ENCODE measurements at regions not wholly inside any gene's neighbourhood (a gene's known extent, or its start where the extent isn't known, plus 50 kb on each side); places are given as distances from the start of the nearest gene placed in this dataset.

- no peak for ATAC-seq (ENCODE audit: low read depth)
- H3K27me3 ChIP-seq (ENCODE audit: insufficient read depth, poor library complexity, severe bottlenecking) = no peaks in the 10 kb centered on the region
Observed at GRCh38 chr2:144832048-144832447, 312.1 kb upstream of the ZEB2 start.

DNA sequence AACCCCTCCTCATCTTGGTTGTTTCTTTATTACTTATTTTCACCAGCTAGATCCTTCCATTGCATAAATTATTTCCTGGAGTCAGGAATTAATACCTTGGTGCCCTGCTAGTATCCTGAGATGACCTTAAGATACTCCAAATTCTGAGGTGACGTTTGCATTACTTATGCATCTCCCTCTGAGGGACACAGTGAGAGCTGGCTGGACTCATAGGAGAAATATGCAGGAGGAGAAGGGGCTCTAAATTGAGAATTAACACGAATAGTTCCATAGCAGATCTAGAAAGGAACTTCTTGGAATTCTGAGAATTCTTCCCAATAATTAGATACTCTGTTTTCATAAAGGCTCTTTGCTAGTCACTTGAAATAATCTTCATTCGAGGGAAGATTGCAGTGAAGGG is 310.6 kb upstream of the ZEB2 start:
- H3K36me3 ChIP-seq (ENCODE audit: low read depth) = no peaks in the 10 kb centered on the region
- no peak for TF ChIP-seq CTCF (IDR thresholded peaks at IDR 0.05; ENCODE audit: poor library complexity, severe bottlenecking)
- no peak for DNase-seq (ENCODE audit: low spot score)
- no peak overlapping the region for H3K4me3 ChIP-seq (ENCODE audit: severe bottlenecking)
- ATAC-seq (ENCODE audit: low read depth) = no peak
- H3K27me3 ChIP-seq (ENCODE audit: insufficient read depth, poor library complexity, severe bottlenecking) = no peaks in the 10 kb centered on the region
- no peaks in the 10 kb centered on the region for H3K9me3 ChIP-seq (ENCODE audit: severe bottlenecking)
- H3K27ac ChIP-seq (ENCODE audit: poor library complexity, severe bottlenecking) = no peak overlapping the region
- H3K4me1 ChIP-seq (ENCODE audit: insufficient read depth, poor library complexity, severe bottlenecking) = peaks cover 13% of the 10 kb centered on the region

More at GRCh38 chr2:144832048-144832447, 312.1 kb upstream of the ZEB2 start:
- DNase-seq (ENCODE audit: low spot score) = no peak
- H3K4me1 ChIP-seq (ENCODE audit: insufficient read depth, poor library complexity, severe bottlenecking) = peaks cover 19% of the 10 kb centered on the region
- no peaks in the 10 kb centered on the region for H3K9me3 ChIP-seq (ENCODE audit: severe bottlenecking)
- H3K36me3 ChIP-seq (ENCODE audit: low read depth) = no peaks in the 10 kb centered on the region
- H3K4me3 ChIP-seq (ENCODE audit: severe bottlenecking) = no peak overlapping the region
- H3K27ac ChIP-seq (ENCODE audit: poor library complexity, severe bottlenecking) = no peak overlapping the region
- TF ChIP-seq CTCF (IDR thresholded peaks at IDR 0.05; ENCODE audit: poor library complexity, severe bottlenecking) = no peak

DNA sequence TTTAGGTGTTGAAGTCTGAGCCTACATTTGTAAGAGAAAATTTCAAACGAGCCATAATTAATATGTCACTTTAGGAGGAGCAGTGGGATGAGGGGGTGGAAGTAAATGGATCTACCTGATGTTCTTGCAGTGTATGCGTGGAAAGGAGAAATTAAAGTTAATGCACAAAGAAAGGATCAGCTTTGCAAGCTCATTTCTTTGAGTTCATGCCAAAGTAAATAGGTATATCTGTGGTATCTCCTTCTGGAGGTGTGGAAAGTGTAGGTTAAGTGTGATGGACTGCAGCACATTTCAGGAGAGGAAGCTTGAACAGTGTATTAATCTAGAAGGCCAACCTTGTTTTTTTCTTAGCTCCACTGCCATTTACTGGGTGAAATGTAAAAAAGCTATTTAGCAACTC is 307.5 kb upstream of the ZEB2 start:
- Histone ChIP-seq H3K4me3 (ENCODE audit: severe bottlenecking) (no peak overlapping the region), H3K9me3 (ENCODE audit: severe bottlenecking) (no peaks in the 10 kb centered on the region), H3K27ac (ENCODE audit: poor library complexity, severe bottlenecking) (no peak overlapping the region), H3K27me3 (ENCODE audit: insufficient read depth, poor library complexity, severe bottlenecking) (no peaks in the 10 kb centered on the region), H3K36me3 (ENCODE audit: low read depth) (no peaks in the 10 kb centered on the region), H3K4me1 (ENCODE audit: insufficient read depth, poor library complexity, severe bottlenecking) (peaks cover 4% of the 10 kb centered on the region)
- ATAC-seq (ENCODE audit: low read depth) (no peak), DNase-seq (ENCODE audit: low spot score) (no peak)
- no peak for TF ChIP-seq CTCF (IDR thresholded peaks at IDR 0.05; ENCODE audit: poor library complexity, severe bottlenecking)

- ATAC-seq (ENCODE audit: low read depth) = no peak
- H3K4me3 ChIP-seq (ENCODE audit: severe bottlenecking) = no peak overlapping the region
- H3K4me1 ChIP-seq (ENCODE audit: insufficient read depth, poor library complexity, severe bottlenecking) = peaks cover 4% of the 10 kb centered on the region
- H3K27ac ChIP-seq (ENCODE audit: poor library complexity, severe bottlenecking) = no peak overlapping the region
- DNase-seq (ENCODE audit: low spot score) = no peak
- no peaks in the 10 kb centered on the region for H3K36me3 ChIP-seq (ENCODE audit: low read depth)
- no peak for TF ChIP-seq CTCF (IDR thresholded peaks at IDR 0.05; ENCODE audit: poor library complexity, severe bottlenecking)
- no peaks in the 10 kb centered on the region for H3K9me3 ChIP-seq (ENCODE audit: severe bottlenecking)
- H3K27me3 ChIP-seq (ENCODE audit: insufficient read depth, poor library complexity, severe bottlenecking) = no peaks in the 10 kb centered on the region
Observed at GRCh38 chr2:144826105-144826504, 306.2 kb upstream of the ZEB2 start.

- no peak for TF ChIP-seq CTCF (IDR thresholded peaks at IDR 0.05; ENCODE audit: poor library complexity, severe bottlenecking)
- ATAC-seq (ENCODE audit: low read depth) = no peak
- H3K27me3 ChIP-seq (ENCODE audit: insufficient read depth, poor library complexity, severe bottlenecking) = no peaks in the 10 kb centered on the region
- DNase-seq (ENCODE audit: low spot score) = no peak
- no peaks in the 10 kb centered on the region for H3K36me3 ChIP-seq (ENCODE audit: low read depth)
- peaks cover 4% of the 10 kb centered on the region for H3K4me1 ChIP-seq (ENCODE audit: insufficient read depth, poor library complexity, severe bottlenecking)
- no peak overlapping the region for H3K4me3 ChIP-seq (ENCODE audit: severe bottlenecking)
- no peaks in the 10 kb centered on the region for H3K9me3 ChIP-seq (ENCODE audit: severe bottlenecking)
- no peak overlapping the region for H3K27ac ChIP-seq (ENCODE audit: poor library complexity, severe bottlenecking)
Observed at GRCh38 chr2:144825331-144826020, 305.6 kb upstream of the ZEB2 start.

Measured in RWPE2 (cell line).